HepG2 (cell line): ENCODE measurements at regions not wholly inside any gene's neighbourhood (a gene's known extent, or its start where the extent isn't known, plus 50 kb on each side); places are given as distances from the start of the nearest gene placed in this dataset.
"Not testable (repeated sequence)": the region's sequence is repeated elsewhere in the genome, so short reads cannot be mapped to it uniquely, and the experiment has no call there.

Experiments
- ATAC-seq: fragments of 200-7000 bp; cut with Tn5 transposase; 3 replicates; pipeline ENCODE4 v1.9.1; 2020; ENCODE audit warnings: mild to moderate bottlenecking, moderate library complexity
- BruUV-seq: library from RNA; stranded (reverse); fragments of 400-500 nt; replicated peaks from 2 replicates; lab custom pipeline; 2021; lab: Mats Ljungman, UMichigan
- CTCF ChIA-PET: fragments of 300-600 bp; formaldehyde crosslinking; extraction: SDS; loops from one replicate; lab custom pipeline; 2021; ENCODE audit warnings: low total read pairs, inconsistent platforms, low intra/inter-chr PET ratio; lab: Yijun Ruan, JAX
- POLR2A ChIA-PET: fragments of 350-600 bp; sonication (Branson Sonifier 250); formaldehyde crosslinking; loops from one replicate; lab custom pipeline; 2020; ENCODE audit warnings: antibody characterized with exemption, inconsistent platforms; lab: Yijun Ruan, JAX
- DNase-seq: peaks from one replicate; pipeline ENCODE4 v3.0.0-alpha.2; 2015; ENCODE audit warnings: low spot score
- FAIRE-seq: peaks from 3 replicates; lab custom pipeline; 2011; peaks lifted over from hg19 to GRCh38; lab: Jason Lieb, UNC
- H2AFZ ChIP-seq: one replicate; pipeline ENCODE4 v1.6.1; 2011; ENCODE audit warnings: low read length, inconsistent platforms
- H3K27ac ChIP-seq: fragments of 300-600 bp; 3 replicates; pipeline ENCODE4 v1.8.0; 2011; ENCODE audit warnings: mixed run types, mild to moderate bottlenecking, mixed read lengths, low read length, inconsistent platforms; ENCODE audit not compliant: insufficient read depth; ENCODE audit errors: extremely low read length
- H3K27me3 ChIP-seq, 2 experiments: fragments of 200-600 bp in 1 of 2; 2 replicates in 1 of 2; 3 replicates in 1 of 2; pipeline versions ENCODE4 v1.6.0 to v1.8.0; 2011; ENCODE audit warnings: low read length in 2 of 2, mild to moderate bottlenecking in 2 of 2, moderate library complexity in 2 of 2, inconsistent platforms in 1 of 2; ENCODE audit not compliant: insufficient read depth in 2 of 2, control insufficient read depth in 1 of 2
- H3K36me3 ChIP-seq, 2 experiments: fragments of 200-600 bp in 1 of 2; replicated peaks in 1 of 2; 2 replicates in 1 of 2; 3 replicates in 1 of 2; pipeline versions ENCODE4 v1.5.1 to v1.8.0; 2011; ENCODE audit warnings: low read length in 2 of 2, inconsistent platforms in 1 of 2; ENCODE audit not compliant: insufficient read depth in 2 of 2, control insufficient read depth in 1 of 2
- H3K4me1 ChIP-seq: 2 replicates; pipeline ENCODE4 v1.5.1; 2012; ENCODE audit warnings: low read length, inconsistent platforms; ENCODE audit not compliant: insufficient read depth
- H3K4me2 ChIP-seq: 2 replicates; pipeline ENCODE4 v1.6.0; 2011; ENCODE audit warnings: low read depth, low read length, inconsistent platforms
- H3K4me3 ChIP-seq, 3 experiments: fragments of 200-600 bp in 1 of 3; sonication (generic), shearing (Covaris generic) in 1 of 3; replicated peaks in 1 of 3; 2 replicates each; pipeline ENCODE4 v1.5.1; 2011 to 2016; ENCODE audit warnings: low read length in 3 of 3, inconsistent platforms in 2 of 3, low read depth in 2 of 3, mild to moderate bottlenecking in 2 of 3, control low read depth in 1 of 3, mixed read lengths in 1 of 3; ENCODE audit not compliant: insufficient read depth in 1 of 3
- H3K79me2 ChIP-seq: one replicate; pipeline ENCODE4 v1.6.1; 2011; ENCODE audit warnings: low read length, inconsistent platforms; ENCODE audit not compliant: insufficient read depth
- H3K9ac ChIP-seq: 2 replicates; pipeline ENCODE4 v1.6.0; 2011; ENCODE audit warnings: mild to moderate bottlenecking, low read depth, low read length, inconsistent platforms; ENCODE audit not compliant: insufficient read depth
- H3K9me3 ChIP-seq: 2 replicates; pipeline ENCODE4 v1.5.1; 2012; ENCODE audit warnings: mild to moderate bottlenecking, low read length
- H4K20me1 ChIP-seq: 2 replicates; pipeline ENCODE4 v1.6.0; 2011; ENCODE audit warnings: inconsistent platforms, mild to moderate bottlenecking, low read length, moderate library complexity; ENCODE audit not compliant: insufficient read depth
- CREB1 ChIP-seq, 2 experiments: fragments of 450-650 bp in 1 of 2; IDR thresholded peaks; 2 replicates each; pipeline ENCODE4 v1.6.1; 2016 to 2017; ENCODE audit warnings: control low read depth in 1 of 2, mild to moderate bottlenecking in 1 of 2, missing compliant biosample characterization in 1 of 2, missing genetic modification characterization in 1 of 2
- WGBS: methylation state at CpG from one replicate; pipeline ENCODE4 v1.1.6; 2017; ENCODE audit warnings: low lambda C conversion rate; 5-methylcytosine and 5-hydroxymethylcytosine counted together
- in situ Hi-C: cut with HindIII; loops from 2 replicates; pipeline ENCODE4 v1.10.0; 2017; ENCODE audit warnings: low pct_unique_long_range_greater_than_20kb; ENCODE audit not compliant: extremely low pct_ligation_motif_present
- intact Hi-C: fragments of 100-400 bp; cut with micrococcal nuclease; formaldehyde crosslinking; loops from one replicate; pipeline ENCODE4 v1.10.0; 2022; ENCODE audit not compliant: unreplicated experiment

- peak; percentile 80 for TF ChIP-seq CREB1 (IDR thresholded peaks at IDR 0.05)
- H3K36me3 ChIP-seq; intact Hi-C loops; DNase-seq; CTCF ChIA-PET; H3K79me2 ChIP-seq; H3K9me3 ChIP-seq; POLR2A ChIA-PET; BruUV-seq; FAIRE-seq; H3K4me1 ChIP-seq; H3K4me3 ChIP-seq; H3K27me3 ChIP-seq; H4K20me1 ChIP-seq; H3K27ac ChIP-seq; H2AFZ ChIP-seq; ATAC-seq; H3K4me2 ChIP-seq; in situ Hi-C loops; H3K9ac ChIP-seq; TF ChIP-seq CREB1 (CRISPR knock-in tag; IDR thresholded peaks at IDR 0.05): not testable (repeated sequence)
- 14% methylated on average over 8 of the region's 8 CpGs for WGBS
These were observed 3051.6 kb downstream of the RPIA start for GRCh38 chr2:91742973-91743490.

DNA sequence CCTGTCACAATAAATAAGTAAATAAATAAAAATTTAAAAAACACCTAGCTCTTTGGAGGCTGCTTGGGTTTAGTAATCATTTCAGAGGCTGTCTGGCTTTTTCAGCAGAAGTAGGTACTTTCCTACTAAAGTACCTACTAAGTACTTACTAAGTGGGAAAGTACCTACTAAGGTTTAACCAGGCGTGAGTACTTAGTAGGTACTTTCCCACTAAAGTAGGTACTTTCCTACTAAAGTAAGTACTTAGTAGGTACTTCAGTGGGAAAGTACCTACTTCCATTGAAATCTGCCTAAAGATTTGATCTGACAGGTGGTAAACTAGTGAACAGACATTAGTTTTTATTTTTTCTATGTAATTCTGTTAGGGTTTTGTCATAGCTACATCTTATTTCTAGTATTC lies 3052.4 kb downstream of the RPIA start:
- H3K79me2 ChIP-seq, H3K4me1 ChIP-seq, H3K4me2 ChIP-seq, CTCF ChIA-PET, POLR2A ChIA-PET, H3K27me3 ChIP-seq, H3K9me3 ChIP-seq, H2AFZ ChIP-seq, H4K20me1 ChIP-seq, intact Hi-C loops, H3K36me3 ChIP-seq, in situ Hi-C loops, FAIRE-seq, H3K9ac ChIP-seq, DNase-seq, H3K27ac ChIP-seq, BruUV-seq, H3K4me3 ChIP-seq, ATAC-seq: not testable (repeated sequence)
- 0% methylated on average over 1 of the region's 1 CpG for WGBS

GRCh38 chr2:91744700-91745141 lies 3053.2 kb downstream of the RPIA start:
- peak; percentile 45 for ATAC-seq
- FAIRE-seq, DNase-seq: not testable (repeated sequence)

More at GRCh38 chr2:91744700-91745141, 3053.2 kb downstream of the RPIA start:
- H3K9ac ChIP-seq, H3K4me2 ChIP-seq, H3K27me3 ChIP-seq, H3K79me2 ChIP-seq, in situ Hi-C loops, H3K4me1 ChIP-seq, H3K36me3 ChIP-seq, CTCF ChIA-PET, H2AFZ ChIP-seq, H3K27ac ChIP-seq, H3K4me3 ChIP-seq, H3K9me3 ChIP-seq, H4K20me1 ChIP-seq, BruUV-seq, intact Hi-C loops, POLR2A ChIA-PET: not testable (repeated sequence)
- WGBS, result 59% methylated on average over 5 of the region's 16 CpGs
